Peyer's patch (tissue), 4 donors: ENCODE measurements at regions not wholly inside any gene's neighbourhood (a gene's known extent, or its start where the extent isn't known, plus 50 kb on each side); places are given as distances from the start of the nearest gene placed in this dataset.

Experiments
- POLR2A ChIP-seq, 2 donors: fragments of 450-650 bp; IDR thresholded peaks; one replicate each; pipeline ENCODE4 v1.5.1; 2017; ENCODE audit warnings: antibody characterized with exemption in 2 of 2, mild to moderate bottlenecking in 2 of 2, moderate library complexity in 2 of 2
- TF ChIP-seq, protein P1 (sequence below), 6 experiments: fragments of 450-650 bp in 4 of 6; fragments of 200-600 bp in 2 of 6; sonication (generic) in 1 of 6; IDR thresholded peaks; one replicate each; pipeline ENCODE4 v1.5.1; 2017 to 2019; ENCODE audit warnings: antibody characterized with exemption in 6 of 6, mild to moderate bottlenecking in 3 of 6, moderate library complexity in 1 of 6

- TF ChIP-seq, protein P1, sequence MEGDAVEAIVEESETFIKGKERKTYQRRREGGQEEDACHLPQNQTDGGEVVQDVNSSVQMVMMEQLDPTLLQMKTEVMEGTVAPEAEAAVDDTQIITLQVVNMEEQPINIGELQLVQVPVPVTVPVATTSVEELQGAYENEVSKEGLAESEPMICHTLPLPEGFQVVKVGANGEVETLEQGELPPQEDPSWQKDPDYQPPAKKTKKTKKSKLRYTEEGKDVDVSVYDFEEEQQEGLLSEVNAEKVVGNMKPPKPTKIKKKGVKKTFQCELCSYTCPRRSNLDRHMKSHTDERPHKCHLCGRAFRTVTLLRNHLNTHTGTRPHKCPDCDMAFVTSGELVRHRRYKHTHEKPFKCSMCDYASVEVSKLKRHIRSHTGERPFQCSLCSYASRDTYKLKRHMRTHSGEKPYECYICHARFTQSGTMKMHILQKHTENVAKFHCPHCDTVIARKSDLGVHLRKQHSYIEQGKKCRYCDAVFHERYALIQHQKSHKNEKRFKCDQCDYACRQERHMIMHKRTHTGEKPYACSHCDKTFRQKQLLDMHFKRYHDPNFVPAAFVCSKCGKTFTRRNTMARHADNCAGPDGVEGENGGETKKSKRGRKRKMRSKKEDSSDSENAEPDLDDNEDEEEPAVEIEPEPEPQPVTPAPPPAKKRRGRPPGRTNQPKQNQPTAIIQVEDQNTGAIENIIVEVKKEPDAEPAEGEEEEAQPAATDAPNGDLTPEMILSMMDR (IDR thresholded peaks at IDR 0.05) = no peak
- TF ChIP-seq POLR2A (IDR thresholded peaks at IDR 0.05) = no peak
These were observed 534.1 kb upstream of the GALNTL6 start for GRCh38 chr4:171279131-171279530.
